Activated CD4-positive, alpha-beta T cell treated with anti-CD3 and anti-CD28 coated beads, Interleukin-2, amount 50 U/mL, for 16 hours (primary cell): ENCODE measurements at regions not wholly inside any gene's neighbourhood (a gene's known extent, or its start where the extent isn't known, plus 50 kb on each side); places are given as distances from the start of the nearest gene placed in this dataset.
"Not testable (repeated sequence)": the region's sequence is repeated elsewhere in the genome, so short reads cannot be mapped to it uniquely, and the experiment has no call there.

Source experiments
- DNase-seq: peaks from one replicate; pipeline ENCODE4 v3.0.0-alpha.2; 2020

- no peak for DNase-seq
Measured at GRCh38 chr4:33751050-33751449, 2493.3 kb downstream of the ARAP2 start.

GRCh38 chr4:33772582-33772981, 2471.7 kb downstream of the ARAP2 start:
- no peak for DNase-seq

- DNase-seq, result no peak
Measured at GRCh38 chr4:33780952-33781791, 2463.1 kb downstream of the ARAP2 start.

- DNase-seq, result no peak
Measured at GRCh38 chr4:33785843-33786242, 2458.5 kb downstream of the ARAP2 start.

- no peak for DNase-seq
Measured at GRCh38 chr4:33802578-33802977, 2441.7 kb downstream of the ARAP2 start.

- DNase-seq, result no peak
Measured at GRCh38 chr4:33825685-33826084, 2418.6 kb downstream of the ARAP2 start.

- not testable (repeated sequence) for DNase-seq
Measured at GRCh38 chr4:33829356-33829755, 2415.0 kb downstream of the ARAP2 start.

GRCh38 chr4:33831442-33832066, 2412.8 kb downstream of the ARAP2 start:
- no peak for DNase-seq

GRCh38 chr4:33835764-33836163, 2408.6 kb downstream of the ARAP2 start:
- DNase-seq, result not testable (repeated sequence)

GRCh38 chr4:33837043-33837838, 2407.1 kb downstream of the ARAP2 start:
- no peak for DNase-seq

GRCh38 chr4:33841120-33841519, 2403.2 kb downstream of the ARAP2 start:
- no peak for DNase-seq

GRCh38 chr4:33850371-33850902, 2393.9 kb downstream of the ARAP2 start:
- no peak for DNase-seq

GRCh38 chr4:33853670-33854069, 2390.6 kb downstream of the ARAP2 start:
- not testable (repeated sequence) for DNase-seq

- no peak for DNase-seq
Measured at GRCh38 chr4:33864290-33864859, 2379.9 kb downstream of the ARAP2 start.

- no peak for DNase-seq
Measured at GRCh38 chr4:33873791-33874190, 2370.5 kb downstream of the ARAP2 start.

GRCh38 chr4:33878710-33879109, 2365.6 kb downstream of the ARAP2 start:
- no peak for DNase-seq

GRCh38 chr4:33881176-33881575, 2363.1 kb downstream of the ARAP2 start:
- DNase-seq, result no peak

- DNase-seq, result no peak
Measured at GRCh38 chr4:33882246-33882990, 2361.9 kb downstream of the ARAP2 start.

GRCh38 chr4:33883111-33883510, 2361.2 kb downstream of the ARAP2 start:
- DNase-seq, result no peak

- DNase-seq, result no peak
Measured at GRCh38 chr4:33886356-33886755, 2358.0 kb downstream of the ARAP2 start.

GRCh38 chr4:33890841-33891240, 2353.5 kb downstream of the ARAP2 start:
- no peak for DNase-seq

GRCh38 chr4:33911959-33912358, 2332.4 kb downstream of the ARAP2 start:
- no peak for DNase-seq
